Vagina (tissue), 2 donors: ENCODE measurements at regions not wholly inside any gene's neighbourhood (a gene's known extent, or its start where the extent isn't known, plus 50 kb on each side); places are given as distances from the start of the nearest gene placed in this dataset.

ENCODE experiments used
- POLR2AphosphoS5 ChIP-seq, 2 donors: sonication (generic); formaldehyde crosslinking; IDR thresholded peaks; one replicate each; pipeline ENCODE4 v1.9.0; 2017; ENCODE audit warnings: antibody characterized with exemption in 2 of 2, mild to moderate bottlenecking in 2 of 2, low read depth in 1 of 2; ENCODE audit not compliant: insufficient read depth in 1 of 2
- TF ChIP-seq, protein P1 (sequence below), 3 experiments: fragments of 450-650 bp in 2 of 3; fragments of 200-600 bp in 1 of 3; sonication (generic) in 1 of 3; IDR thresholded peaks; one replicate each; pipeline ENCODE4 v1.5.1; 2017 to 2019; ENCODE audit warnings: antibody characterized with exemption in 3 of 3, mild to moderate bottlenecking in 2 of 3, moderate library complexity in 2 of 3

DNA sequence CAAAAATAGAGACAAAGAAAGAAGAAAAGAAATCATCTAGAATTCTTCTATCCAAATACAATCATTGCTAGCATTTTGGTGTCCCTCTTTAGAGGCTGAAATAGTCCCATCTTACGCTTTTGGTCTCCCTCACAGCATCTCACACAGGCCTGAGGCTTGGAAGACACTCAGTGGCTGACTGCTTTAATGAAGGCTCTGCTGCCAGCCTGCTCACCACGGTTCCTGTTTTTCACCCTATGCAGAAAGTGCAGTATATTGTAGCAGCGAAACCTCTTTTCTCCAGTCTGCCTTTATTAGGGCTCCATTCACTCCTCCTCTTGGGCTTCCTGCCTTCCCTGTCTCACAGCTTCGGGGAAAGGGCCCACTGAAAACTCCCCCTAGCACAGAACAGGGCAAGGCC, 102.2 kb downstream of the JCAD start:
- TF ChIP-seq, protein P1, sequence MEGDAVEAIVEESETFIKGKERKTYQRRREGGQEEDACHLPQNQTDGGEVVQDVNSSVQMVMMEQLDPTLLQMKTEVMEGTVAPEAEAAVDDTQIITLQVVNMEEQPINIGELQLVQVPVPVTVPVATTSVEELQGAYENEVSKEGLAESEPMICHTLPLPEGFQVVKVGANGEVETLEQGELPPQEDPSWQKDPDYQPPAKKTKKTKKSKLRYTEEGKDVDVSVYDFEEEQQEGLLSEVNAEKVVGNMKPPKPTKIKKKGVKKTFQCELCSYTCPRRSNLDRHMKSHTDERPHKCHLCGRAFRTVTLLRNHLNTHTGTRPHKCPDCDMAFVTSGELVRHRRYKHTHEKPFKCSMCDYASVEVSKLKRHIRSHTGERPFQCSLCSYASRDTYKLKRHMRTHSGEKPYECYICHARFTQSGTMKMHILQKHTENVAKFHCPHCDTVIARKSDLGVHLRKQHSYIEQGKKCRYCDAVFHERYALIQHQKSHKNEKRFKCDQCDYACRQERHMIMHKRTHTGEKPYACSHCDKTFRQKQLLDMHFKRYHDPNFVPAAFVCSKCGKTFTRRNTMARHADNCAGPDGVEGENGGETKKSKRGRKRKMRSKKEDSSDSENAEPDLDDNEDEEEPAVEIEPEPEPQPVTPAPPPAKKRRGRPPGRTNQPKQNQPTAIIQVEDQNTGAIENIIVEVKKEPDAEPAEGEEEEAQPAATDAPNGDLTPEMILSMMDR (IDR thresholded peaks at IDR 0.05), result no peak
- TF ChIP-seq POLR2AphosphoS5 (IDR thresholded peaks at IDR 0.05; ENCODE audit: insufficient read depth in 1 of 2, low read depth in 1 of 2), result no peak
